GM18502 (cell line): ENCODE measurements at regions not wholly inside any gene's neighbourhood (a gene's known extent, or its start where the extent isn't known, plus 50 kb on each side); places are given as distances from the start of the nearest gene placed in this dataset.
"Not testable (repeated sequence)": the region's sequence is repeated elsewhere in the genome, so short reads cannot be mapped to it uniquely, and the experiment has no call there.

Source experiments
- ATAC-seq: cut with Tn5 transposase; IDR thresholded peaks from one replicate; pipeline ENCODE4 v1.9.1; 2021; ENCODE audit warnings: mild to moderate bottlenecking; ENCODE audit not compliant: unreplicated experiment, poor library complexity

DNA sequence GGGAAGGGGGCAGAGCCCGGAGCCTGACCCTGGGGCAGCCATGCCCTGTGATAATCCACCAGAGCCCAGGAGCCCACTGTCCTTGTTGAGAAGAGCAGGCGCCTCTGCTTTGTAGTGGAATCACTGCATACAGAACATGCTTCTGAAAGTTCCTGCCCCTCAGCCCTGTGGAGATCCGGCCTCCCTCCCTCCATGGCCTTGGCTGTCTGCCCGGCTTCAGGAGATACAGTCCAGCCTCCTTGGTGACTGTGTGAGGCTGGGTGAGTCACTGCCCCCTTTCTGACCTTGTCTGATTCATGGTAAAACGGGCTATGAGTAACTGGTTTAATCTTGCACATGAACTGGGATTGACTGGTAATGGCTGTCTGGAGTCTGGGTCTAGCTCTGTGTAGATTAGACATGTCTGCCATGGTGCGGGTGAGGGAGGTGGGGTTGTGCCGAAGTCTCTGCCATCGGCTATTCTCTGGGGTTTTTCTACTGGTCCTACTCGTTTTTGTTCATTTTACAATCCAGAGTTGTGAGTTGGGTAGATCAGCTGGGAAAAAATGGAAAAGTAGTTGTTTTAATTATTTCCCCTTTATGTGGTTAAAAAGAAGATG, 141.2 kb downstream of the NPIPB11 start:
- not testable (repeated sequence) for ATAC-seq

DNA sequence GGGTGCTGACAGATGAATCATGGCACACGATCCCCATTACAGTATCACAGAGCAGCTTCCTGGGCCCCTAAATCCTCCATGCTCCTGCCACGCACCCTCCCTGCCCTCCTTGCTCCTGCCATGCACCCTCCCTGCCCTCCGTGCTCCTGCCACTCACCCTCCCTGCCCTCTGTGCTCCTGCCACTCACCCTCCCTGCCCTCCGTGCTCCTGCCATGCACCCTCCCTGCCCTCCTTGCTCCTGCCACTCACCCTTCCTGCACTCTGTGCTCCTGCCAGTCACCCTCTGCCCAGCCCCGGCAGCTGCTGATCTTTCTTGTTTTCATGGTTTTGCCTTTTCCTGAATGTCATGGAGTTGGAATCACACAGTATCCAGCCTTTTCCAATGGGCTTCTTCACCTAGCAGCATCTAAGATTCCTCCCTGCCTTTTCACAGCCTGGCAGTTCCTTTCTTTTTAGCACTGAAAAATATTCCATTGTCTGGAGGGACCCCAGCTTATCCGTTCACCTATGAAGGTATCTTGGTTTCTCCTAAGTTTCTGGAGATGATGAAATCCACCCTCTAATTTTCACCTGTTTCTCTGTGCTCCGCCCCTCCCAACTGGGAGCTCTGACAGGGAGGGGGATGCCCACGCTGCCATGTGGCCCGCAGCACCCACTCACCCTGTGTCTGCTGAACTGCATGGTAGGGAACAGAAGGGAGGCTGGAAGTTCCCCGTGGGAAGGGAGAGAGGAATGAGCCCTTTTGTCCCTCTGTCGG, 142.3 kb downstream of the NPIPB11 start:
- not testable (repeated sequence) for ATAC-seq

DNA sequence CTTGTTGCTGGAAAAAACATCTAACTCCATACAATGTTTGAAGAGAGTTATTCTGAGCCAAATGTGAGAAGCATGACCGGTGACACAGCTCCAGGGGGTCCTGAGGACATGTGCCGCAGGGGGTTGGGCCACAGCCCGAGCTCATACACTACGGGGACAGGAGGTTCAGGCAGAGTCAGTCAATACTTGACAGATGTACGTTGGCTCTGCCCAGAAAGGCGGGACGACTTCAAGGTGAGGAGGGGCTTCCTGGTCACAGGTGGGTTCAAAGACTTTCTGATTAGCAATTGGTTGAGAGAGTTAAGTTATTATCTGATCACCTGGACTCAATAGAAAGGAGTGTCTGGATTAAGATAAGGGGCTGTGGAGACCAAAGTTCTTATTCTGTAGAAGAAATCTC, 143.8 kb downstream of the NPIPB11 start:
- ATAC-seq: not testable (repeated sequence)

DNA sequence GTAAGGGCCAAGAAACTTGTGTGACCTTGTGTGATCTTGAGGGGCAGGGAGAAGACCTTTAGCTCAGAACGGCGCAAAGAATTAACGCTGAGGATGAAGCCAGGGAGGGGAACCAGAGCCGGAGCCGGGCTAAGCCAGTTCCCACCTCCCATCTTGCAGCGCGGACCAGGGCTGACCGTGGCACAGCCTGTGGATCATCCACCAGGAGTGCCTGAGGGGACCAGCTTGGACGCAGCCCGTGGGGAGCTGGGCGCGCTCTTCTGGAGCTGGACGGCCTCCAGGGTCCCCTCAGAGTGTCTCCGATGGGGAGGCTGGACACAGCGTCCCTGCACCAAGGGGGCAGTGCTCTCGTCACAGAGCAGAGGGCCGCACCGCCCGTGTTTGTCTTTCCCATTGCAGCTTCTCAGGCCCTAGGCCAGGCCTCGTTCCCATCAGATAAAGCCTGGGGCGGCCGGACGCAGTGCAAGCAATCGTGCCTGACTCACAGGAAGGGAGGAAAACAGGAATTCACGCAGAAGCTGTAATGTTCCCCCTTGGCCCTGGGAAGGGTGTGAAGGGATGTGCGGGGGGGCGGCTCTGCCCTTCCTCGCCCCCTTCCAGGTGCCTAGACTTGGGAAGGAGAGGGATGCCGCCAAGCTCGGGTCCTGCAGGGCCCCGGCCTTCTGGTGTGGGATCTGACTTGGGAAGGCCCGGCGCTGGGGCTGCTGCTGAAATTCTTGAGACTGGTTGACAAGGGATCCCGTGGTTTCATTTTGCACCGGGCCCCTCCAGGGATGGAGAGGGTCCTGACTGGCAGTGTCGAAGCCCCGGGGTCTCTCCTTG, 144.9 kb downstream of the NPIPB11 start:
- not testable (repeated sequence) for ATAC-seq

DNA sequence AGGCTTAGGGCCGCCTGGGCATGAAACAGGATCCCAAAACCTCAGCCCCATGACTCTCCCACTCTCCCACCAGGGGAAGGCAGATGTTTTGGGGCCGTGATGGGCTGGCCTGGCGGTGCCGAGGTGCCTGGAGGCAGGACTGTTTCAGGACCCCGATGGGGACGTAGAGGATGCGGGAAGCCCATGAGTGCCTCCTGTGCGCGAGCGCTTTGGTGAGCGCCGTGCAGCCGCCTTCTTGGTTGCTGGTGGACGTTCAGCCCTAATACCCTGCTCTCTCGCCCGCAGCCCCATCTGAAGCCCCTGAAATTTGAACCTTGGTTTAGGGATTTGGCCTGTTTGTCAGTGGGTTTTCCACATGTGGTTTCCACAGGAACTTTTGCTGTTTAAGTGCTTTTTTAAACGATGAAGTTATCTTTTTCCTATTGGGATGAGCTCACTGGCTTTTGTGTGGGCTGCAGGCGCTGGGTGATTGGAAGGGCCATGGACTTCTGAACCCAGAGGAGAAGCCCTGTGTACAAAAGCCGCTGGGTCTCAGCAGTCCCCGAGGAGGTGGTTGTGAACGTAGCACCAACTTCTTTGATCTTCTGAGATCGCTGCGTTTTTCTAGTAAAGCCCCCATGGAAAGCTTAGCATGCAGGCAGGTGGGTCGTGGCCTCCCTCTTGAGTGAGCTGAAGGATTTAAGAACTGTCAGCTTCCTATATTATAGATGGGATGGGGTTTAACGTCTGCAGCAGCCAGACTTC, 145.7 kb downstream of the NPIPB11 start:
- ATAC-seq: not testable (repeated sequence)

DNA sequence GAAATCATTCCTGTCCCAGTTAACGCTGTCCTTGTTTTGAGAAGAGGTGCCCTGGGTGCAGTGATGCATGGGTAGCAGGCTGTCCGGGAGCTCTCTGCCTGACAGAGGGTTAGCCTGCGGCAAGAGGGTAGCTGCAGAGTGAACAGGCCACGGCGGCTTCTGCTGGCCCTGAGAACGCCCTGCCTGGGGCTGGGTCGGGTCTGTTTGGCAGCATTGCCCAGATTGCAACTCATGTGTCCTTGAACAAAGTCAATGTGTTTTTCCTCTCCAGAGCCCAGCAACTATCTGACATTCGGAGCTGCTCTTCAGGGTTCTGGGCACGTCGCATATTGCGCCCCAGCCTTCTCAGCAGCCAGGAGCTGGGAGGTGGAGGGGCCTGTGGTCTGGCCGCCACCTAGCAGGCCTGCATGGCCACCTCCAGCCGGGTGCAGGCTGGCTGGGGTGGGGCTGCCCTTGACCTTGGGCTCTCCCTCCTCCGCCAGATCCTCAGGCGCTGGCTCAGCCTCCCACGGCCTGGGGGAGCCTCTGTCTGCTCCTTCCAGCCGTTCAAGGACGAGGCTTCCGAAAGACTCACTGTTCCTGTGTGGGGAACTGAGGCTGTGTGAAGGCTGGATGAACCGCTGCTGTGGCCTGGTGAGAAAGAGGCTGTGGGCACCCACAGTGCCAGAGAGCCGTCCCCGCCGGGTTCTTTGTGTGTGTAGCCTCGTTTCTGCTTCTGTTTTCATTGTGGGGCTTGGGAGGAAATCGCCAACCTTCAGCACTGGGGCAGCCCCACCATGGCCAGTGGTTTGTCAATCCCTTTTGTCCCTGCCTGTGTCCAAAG, 146.7 kb downstream of the NPIPB11 start:
- ATAC-seq: not testable (repeated sequence)

DNA sequence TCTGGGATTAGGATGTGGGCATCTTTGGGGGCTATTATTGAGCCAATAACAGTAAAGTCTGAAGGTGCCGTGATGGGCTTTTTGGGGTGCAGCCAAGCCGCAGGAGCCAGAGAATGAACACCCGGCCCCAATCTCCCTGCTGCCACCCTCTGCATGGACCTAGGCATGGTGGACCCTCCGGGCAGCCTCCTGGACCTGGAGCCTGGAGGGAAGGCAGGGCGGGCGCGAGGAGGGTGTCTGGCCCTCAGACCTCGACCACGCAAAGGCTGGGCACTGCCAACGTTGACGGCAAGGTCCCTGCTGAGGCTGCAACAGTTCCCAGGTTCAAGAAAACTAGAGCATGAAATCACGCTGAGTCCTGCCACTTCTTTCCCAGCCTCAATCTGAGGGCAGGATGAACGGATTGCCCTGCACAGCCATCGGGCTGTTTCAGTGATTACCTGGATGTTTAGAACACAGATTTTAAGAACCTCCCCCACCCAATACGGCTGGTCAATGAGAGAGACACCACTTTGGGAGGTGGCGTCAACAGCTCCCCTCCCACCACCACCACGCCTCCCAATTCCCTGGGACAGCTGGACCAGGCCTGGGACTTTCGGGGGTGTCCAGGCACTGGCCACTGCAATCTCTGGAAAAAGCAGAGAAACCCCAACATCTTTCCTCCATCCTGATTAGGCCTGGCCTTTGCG, 147.4 kb downstream of the NPIPB11 start:
- not testable (repeated sequence) for ATAC-seq

DNA sequence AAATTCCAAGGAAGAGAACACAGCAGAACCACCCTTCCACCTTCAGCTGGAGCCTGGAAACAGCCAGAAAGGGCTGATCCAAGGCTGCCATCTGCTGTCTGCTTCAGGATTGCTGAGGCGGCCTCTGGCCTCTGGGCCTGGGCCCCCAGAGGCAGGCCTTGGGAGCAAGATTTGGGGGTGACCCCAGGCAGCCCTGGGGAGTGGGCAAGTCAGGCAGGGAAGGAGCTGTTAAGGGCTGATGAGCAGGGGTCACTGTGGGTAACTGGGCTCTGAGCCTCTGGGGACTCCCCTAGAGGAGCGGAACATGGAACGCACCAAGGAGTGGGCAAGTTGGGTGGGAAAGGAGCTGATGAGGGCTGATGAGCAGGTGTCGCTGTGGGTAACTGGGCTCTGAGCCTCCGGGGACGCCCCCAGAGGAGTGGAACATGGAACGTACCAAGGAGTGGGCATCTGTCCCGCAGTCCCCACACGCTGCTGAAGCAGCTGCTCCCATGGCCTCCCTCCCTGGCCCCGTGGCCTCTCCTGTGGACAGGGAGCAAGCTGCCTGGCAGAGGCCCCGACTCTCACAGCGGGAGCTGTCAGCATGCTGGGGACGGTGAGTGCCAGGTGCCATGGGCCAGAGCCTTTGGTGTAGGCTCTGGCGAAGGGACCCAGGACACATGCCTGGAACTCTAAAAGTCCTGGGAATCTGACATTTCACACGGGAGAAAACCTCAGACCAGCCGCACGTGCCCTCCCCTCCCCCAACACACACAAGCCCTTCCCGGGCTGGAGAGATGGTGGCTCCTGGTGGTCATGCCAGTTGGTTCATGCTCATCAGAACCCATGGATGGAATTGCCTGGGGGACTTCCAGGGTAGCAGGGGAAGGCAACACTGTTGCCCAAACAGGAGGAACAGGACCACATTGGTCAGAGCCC, 148.8 kb downstream of the NPIPB11 start:
- ATAC-seq: not testable (repeated sequence)

DNA sequence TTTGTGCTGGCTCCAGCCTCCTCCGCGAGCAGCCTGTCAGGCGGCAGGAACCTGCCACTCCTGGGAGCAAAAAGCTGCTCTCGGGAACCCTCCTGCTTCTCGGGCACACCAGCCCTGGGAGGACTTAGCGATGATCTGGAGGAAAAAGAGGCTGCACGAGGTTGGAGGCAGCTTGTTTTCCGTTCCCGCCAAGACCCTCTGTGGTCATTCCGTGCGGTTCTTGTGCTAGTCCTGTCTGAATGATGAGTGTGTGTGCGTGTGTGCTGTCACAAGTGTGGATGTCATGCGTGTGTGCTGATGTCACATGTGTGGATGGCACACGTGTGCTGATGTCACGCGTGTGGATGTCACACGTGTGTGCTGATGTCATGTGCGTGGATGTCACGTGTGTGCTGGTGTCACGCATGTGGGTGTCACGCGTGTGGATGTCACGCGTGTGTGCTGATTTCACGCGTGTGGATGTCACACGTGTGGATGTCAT, 150.0 kb downstream of the NPIPB11 start:
- no peak for ATAC-seq

DNA sequence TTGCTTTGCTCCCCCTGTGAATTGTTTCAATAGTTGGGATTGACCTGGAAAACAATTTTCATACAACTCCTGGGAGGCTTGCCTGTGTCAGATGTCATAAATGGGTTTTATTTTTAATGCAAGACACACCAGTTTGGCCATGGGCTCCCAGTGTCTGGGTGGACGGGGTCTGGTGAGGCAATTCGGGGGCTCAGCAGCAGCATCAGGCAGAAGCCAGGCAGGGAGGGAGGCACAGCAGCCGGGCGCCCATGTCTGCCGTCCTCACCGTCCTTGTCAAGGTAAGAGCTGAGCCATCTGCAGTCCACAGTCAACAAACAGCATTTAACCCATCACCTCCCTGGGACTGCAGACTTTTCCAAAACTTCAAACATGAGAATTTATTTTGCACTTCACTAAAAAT, 150.6 kb downstream of the NPIPB11 start:
- not testable (repeated sequence) for ATAC-seq

DNA sequence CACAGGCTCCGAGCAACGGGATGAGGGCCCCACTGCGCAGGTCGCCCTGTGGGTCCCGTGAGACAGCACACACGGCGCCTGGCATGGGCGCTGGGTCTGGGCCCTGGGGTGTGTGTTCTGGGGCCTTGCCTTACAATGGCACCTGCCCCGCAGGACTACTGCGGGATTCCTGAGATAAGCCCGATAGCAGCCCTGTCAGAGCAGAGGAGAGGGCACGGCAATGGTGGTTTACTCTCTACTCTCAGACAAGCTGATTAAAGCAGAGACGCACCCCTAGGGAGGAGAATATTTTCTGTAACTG, 151.1 kb downstream of the NPIPB11 start:
- ATAC-seq: not testable (repeated sequence)

DNA sequence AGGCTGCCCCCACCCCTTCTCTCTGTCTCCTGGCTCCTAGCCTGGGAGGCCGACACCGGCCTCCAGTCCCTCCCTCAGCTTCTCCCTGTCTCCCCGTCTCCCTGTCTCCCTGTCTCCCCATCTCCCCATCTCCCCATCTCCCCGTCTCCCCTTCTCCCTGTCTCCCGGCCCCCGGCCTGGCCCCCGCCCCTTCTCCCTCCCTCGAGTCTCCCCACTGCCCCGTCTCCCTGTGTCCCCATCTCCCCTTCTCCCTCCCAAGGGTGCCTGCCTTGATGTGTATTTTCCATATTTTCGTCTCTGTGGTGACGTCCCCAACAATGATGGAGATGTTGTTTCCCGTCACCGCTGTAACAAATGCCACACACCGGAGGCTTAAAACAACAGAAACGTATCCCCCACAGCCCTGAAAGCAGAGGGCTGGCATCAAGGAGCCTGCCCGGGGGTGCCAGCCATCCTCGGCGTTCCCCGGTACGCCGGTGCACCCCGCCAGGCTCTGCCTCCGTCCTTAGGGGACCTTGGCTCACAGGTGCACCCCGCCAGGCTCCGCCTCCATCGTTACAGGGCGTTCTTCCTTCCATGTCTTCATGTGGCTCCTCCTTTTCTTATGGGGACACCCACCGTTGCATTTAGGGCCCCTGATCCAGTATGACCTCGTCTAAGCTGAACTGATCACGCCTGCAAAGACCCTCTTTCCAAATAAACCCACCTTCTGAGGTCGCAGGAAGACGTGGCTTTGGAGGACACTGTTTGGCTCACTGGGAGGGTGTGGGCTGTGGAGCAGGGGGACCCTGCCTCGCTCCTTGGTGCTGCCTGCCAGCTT, 151.6 kb downstream of the NPIPB11 start:
- no peak for ATAC-seq

DNA sequence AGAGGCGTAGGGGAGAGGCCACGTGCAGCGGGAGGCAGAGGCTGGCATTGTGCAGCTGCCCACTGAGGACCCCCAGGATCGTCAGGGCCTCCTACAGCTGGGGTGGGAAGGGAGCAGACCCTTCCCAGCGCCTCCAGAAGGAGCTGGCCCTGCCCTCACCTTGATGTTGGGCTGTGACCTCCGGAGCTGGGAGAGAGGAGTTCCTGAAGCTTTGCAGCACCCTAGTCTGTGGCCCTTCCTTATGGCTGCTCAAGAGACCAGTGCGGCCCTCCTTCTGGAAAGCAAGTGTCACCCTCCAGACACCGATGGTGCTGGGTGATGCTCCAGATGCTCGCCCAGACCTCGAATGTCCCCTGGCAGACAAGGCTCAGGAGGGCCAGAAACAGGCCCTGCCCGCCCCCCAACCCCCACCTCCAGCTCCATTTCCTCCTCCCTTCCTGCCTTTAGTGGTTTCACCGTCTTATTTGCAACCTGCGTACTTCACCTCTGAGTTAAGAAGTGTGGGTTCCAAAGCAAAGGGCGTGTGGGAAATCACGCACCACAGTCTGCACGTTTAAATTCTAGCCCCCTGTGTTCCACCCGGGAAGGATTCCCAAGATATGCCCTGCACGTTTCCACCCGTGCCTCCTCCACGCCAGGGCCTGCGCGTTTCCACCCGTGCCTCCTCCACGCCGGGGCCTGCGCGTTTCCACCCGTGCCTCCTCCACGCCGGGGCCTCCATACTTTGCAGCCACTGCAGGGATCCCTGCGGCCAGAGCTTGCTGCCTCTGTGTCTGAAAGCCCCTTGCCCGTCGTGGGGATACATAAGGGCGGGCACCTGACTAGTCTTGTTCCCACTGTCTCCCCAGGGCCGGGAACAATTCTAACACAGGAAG, 152.6 kb downstream of the NPIPB11 start:
- ATAC-seq: not testable (repeated sequence)

DNA sequence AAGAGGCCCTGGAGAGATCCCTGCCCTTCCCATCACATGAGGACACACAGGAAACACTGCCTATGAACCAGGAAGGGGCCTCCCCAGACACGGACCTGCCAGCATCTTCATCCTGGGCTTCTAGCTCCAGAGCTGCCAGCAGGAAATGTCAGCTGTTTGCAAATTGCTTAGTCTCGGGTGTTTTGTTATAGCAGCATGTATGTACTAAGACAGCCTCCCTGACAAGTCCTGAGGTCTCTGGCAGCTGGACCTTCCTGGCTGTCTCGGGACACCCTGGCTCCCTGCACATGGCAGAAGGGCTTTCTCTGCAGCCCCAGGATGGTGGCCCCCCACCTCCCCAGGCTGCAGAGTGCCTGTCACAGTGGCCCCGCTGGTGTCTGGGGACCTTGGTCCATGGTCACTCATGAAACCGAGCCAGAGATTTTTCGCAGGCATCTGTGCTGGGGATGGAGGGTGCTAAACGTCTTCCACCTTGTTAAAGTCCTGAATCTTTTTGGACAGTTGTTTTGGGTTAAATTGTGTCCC, 153.4 kb downstream of the NPIPB11 start:
- ATAC-seq: not testable (repeated sequence)

DNA sequence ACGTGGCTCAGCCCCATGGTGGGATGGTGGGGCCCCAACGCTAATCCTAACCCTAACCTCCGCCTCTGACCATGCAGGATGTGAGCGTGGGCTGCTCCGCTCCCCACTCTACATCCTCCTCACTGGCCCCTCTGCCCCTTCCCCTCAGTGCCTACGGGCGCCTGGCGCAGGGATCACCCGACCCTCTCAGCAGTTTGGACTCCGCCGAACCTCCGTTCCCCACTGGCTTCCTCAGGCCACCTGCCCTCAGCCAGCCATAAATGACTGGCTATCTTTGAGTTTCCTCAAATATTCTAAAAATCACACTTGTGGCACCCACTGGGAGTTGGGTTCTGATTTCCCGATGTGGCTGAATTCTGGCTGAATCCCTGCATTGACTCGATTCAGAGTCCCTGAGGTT, 154.2 kb downstream of the NPIPB11 start:
- not testable (repeated sequence) for ATAC-seq

DNA sequence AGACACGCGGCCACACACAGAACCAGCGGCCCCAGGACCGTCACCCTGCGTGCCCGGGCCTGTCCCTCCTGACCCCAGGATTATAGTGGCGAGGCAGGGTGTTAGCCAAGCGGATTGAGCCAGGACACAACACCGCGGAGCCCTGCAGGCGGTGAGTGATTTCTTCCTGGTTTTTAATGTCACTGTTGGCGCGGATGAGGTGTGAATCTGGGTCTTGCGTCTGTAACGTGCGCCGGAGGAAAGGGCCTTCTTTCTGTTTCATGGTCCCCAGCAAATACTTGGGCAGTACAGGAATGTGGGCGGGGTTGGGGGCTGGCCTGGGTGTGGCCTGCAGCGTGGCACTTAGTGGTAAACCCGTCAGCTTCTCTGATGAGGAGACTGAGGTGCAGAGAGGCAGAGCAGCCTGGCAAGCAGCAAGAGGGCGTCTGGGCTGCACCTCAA, 154.9 kb downstream of the NPIPB11 start:
- not testable (repeated sequence) for ATAC-seq
